Small intestine (tissue), 7 donors: ENCODE measurements at regions not wholly inside any gene's neighbourhood (a gene's known extent, or its start where the extent isn't known, plus 50 kb on each side); places are given as distances from the start of the nearest gene placed in this dataset.

ENCODE experiments used
- DNase-seq, 2 donors: peaks; one replicate each; pipeline versions ENCODE4 v3.0.0 to v3.0.0-alpha.2; 2013
- FAIRE-seq: peaks from 2 replicates; lab custom pipeline; 2012; peaks lifted over from hg19 to GRCh38; lab: Jason Lieb, UNC
- H3K27ac ChIP-seq, 3 donors: one replicate each; pipeline ENCODE4 v1.5.1; 2013; ENCODE audit warnings: low read length in 2 of 3, mild to moderate bottlenecking in 2 of 3, control low read depth in 1 of 3, inconsistent platforms in 1 of 3, low read depth in 1 of 3, moderate library complexity in 1 of 3
- H3K27me3 ChIP-seq, 3 donors: one replicate each; pipeline ENCODE4 v1.6.1; 2013; ENCODE audit warnings: low read length in 3 of 3, inconsistent platforms in 1 of 3; ENCODE audit not compliant: control insufficient read depth in 3 of 3, insufficient read depth in 3 of 3
- H3K36me3 ChIP-seq, 3 donors: one replicate each; pipeline ENCODE4 v1.6.1; 2013; ENCODE audit warnings: low read length in 3 of 3, inconsistent platforms in 1 of 3, low read depth in 1 of 3, mild to moderate bottlenecking in 1 of 3, moderate library complexity in 1 of 3; ENCODE audit not compliant: control insufficient read depth in 3 of 3, insufficient read depth in 2 of 3
- H3K4me1 ChIP-seq, 3 donors: one replicate each; pipeline ENCODE4 v1.6.1; 2013; ENCODE audit warnings: low read length in 2 of 3, inconsistent platforms in 1 of 3, low read depth in 1 of 3, mild to moderate bottlenecking in 1 of 3, moderate library complexity in 1 of 3; ENCODE audit not compliant: control insufficient read depth in 3 of 3, insufficient read depth in 2 of 3
- H3K4me3 ChIP-seq, 3 donors: one replicate each; pipeline ENCODE4 v1.5.1; 2013; ENCODE audit warnings: low read length in 3 of 3, control low read depth in 1 of 3, inconsistent platforms in 1 of 3, low read depth in 1 of 3, mild to moderate bottlenecking in 1 of 3, moderate library complexity in 1 of 3
- H3K9me3 ChIP-seq, 2 donors: one replicate each; pipeline ENCODE4 v1.6.1; 2013; ENCODE audit warnings: low read depth in 1 of 2, low read length in 1 of 2; ENCODE audit not compliant: control insufficient read depth in 2 of 2, insufficient read depth in 1 of 2
- WGBS, 3 donors: extraction: QIAGEN DNeasy Blood & Tissue Kit; methylation state at CpG; one replicate each; pipeline ENCODE4 v1.1.7; 2013; 5-methylcytosine and 5-hydroxymethylcytosine counted together
- donor health status: healthy with polysubstance abuse.
- donor health status: control.
- donor health status: control.
- donor health status: Bipolar disorder and iron deficiency.
- donor health status: healthy.

- Histone ChIP-seq H3K27ac (peak overlapping the region in 1 of 3 donors; percentile 35), H3K4me1 (peaks cover 0 to 15% (median 0%) of the 10 kb centered on the region in 3 donors), H3K9me3 (no peaks in the 10 kb centered on the region), H3K27me3 (no peaks in the 10 kb centered on the region), H3K4me3 (no peak overlapping the region), H3K36me3 (no peaks in the 10 kb centered on the region)
- DNase-seq: no peak
- FAIRE-seq: no peak
- WGBS, 3 donors: 81 to 95% (median 83%) methylated on average over 11 of the region's 11 CpGs
Observed at GRCh38 chr20:22501566-22502344, 82.6 kb downstream of the FOXA2 start.

- no peak for DNase-seq
- no peak overlapping the region for H3K4me3 ChIP-seq
- H3K27ac ChIP-seq: no peak overlapping the region
- H3K36me3 ChIP-seq: no peaks in the 10 kb centered on the region
- H3K4me1 ChIP-seq: peaks cover 0 to 15% (median 0%) of the 10 kb centered on the region in 3 donors
- H3K27me3 ChIP-seq: no peaks in the 10 kb centered on the region
- FAIRE-seq: no peak
- no peaks in the 10 kb centered on the region for H3K9me3 ChIP-seq
Observed at GRCh38 chr20:22501034-22501433, 83.3 kb downstream of the FOXA2 start.

GRCh38 chr20:22499515-22500166 lies 84.7 kb downstream of the FOXA2 start:
- DNase-seq (peak; percentile 65 to 69), FAIRE-seq (no peak)
- Histone ChIP-seq H3K27ac (peak overlapping the region in 1 of 3 donors; percentile 16), H3K36me3 (no peaks in the 10 kb centered on the region), H3K9me3 (no peaks in the 10 kb centered on the region), H3K27me3 (no peaks in the 10 kb centered on the region), H3K4me1 (peaks cover 0 to 15% (median 0%) of the 10 kb centered on the region in 3 donors), H3K4me3 (no peak overlapping the region)
- 12 to 53% (median 38%) methylated on average over 10 of the region's 10 CpGs for WGBS, 3 donors

GRCh38 chr20:22496817-22497216 lies 87.6 kb downstream of the FOXA2 start:
- Histone ChIP-seq H3K4me3 (no peak overlapping the region), H3K27ac (no peak overlapping the region), H3K36me3 (no peaks in the 10 kb centered on the region), H3K4me1 (peaks cover 0 to 4% (median 0%) of the 10 kb centered on the region in 3 donors), H3K27me3 (peaks cover 0 to 4% (median 0%) of the 10 kb centered on the region in 3 donors), H3K9me3 (no peaks in the 10 kb centered on the region)
- DNase-seq (no peak), FAIRE-seq (no peak)
- 80 to 91% (median 80%) methylated on average over 3 of the region's 3 CpGs for WGBS, 3 donors

- WGBS, 3 donors: 77 to 79% (median 78%) methylated on average over 2 of the region's 2 CpGs
- FAIRE-seq (no peak), DNase-seq (no peak)
- H3K27me3 ChIP-seq: peaks cover 0 to 4% (median 0%) of the 10 kb centered on the region in 3 donors
- peaks cover 0 to 8% (median 0%) of the 10 kb centered on the region in 3 donors for H3K4me1 ChIP-seq
- no peak overlapping the region for H3K4me3 ChIP-seq
- no peaks in the 10 kb centered on the region for H3K9me3 ChIP-seq
- H3K27ac ChIP-seq: no peak overlapping the region
- H3K36me3 ChIP-seq: no peaks in the 10 kb centered on the region
Observed at GRCh38 chr20:22495789-22496188, 88.6 kb downstream of the FOXA2 start.

- H3K27ac ChIP-seq: no peak overlapping the region
- FAIRE-seq (no peak), DNase-seq (no peak)
Observed at GRCh38 chr20:22495172-22495571, 89.2 kb downstream of the FOXA2 start.

GRCh38 chr20:22492497-22492896 lies 91.9 kb downstream of the FOXA2 start:
- Histone ChIP-seq H3K36me3 (no peaks in the 10 kb centered on the region), H3K4me1 (peaks cover 0 to 17% (median 3%) of the 10 kb centered on the region in 3 donors), H3K27me3 (peaks cover 0 to 4% (median 0%) of the 10 kb centered on the region in 3 donors), H3K4me3 (no peak overlapping the region), H3K9me3 (no peaks in the 10 kb centered on the region), H3K27ac (no peak overlapping the region)
- FAIRE-seq (no peak), DNase-seq (no peak)
- 35 to 72% (median 58%) methylated on average over 2 of the region's 2 CpGs for WGBS, 3 donors

More at GRCh38 chr20:22495172-22495571, 89.2 kb downstream of the FOXA2 start:
- H3K4me1 ChIP-seq: peaks cover 0 to 11% (median 0%) of the 10 kb centered on the region in 3 donors
- H3K36me3 ChIP-seq: no peaks in the 10 kb centered on the region
- no peak overlapping the region for H3K4me3 ChIP-seq
- 85 to 96% (median 95%) methylated on average over 2 of the region's 2 CpGs for WGBS, 3 donors
- no peaks in the 10 kb centered on the region for H3K9me3 ChIP-seq
- H3K27me3 ChIP-seq: peaks cover 0 to 4% (median 0%) of the 10 kb centered on the region in 3 donors

GRCh38 chr20:22491194-22491505 lies 93.2 kb downstream of the FOXA2 start:
- H3K9me3 ChIP-seq: no peaks in the 10 kb centered on the region
- H3K4me1 ChIP-seq: peaks cover 0 to 17% (median 3%) of the 10 kb centered on the region in 3 donors
- H3K36me3 ChIP-seq: no peaks in the 10 kb centered on the region
- FAIRE-seq (no peak), DNase-seq (no peak)
- no peak overlapping the region for H3K4me3 ChIP-seq
- H3K27ac ChIP-seq: peak overlapping the region in 2 of 3 donors; percentile 68 to 75
- H3K27me3 ChIP-seq: peaks cover 0 to 6% (median 0%) of the 10 kb centered on the region in 3 donors
- 7 to 45% (median 28%) methylated on average over 3 of the region's 3 CpGs for WGBS, 3 donors
